ENCODE measurements at regions not wholly inside any gene's neighbourhood (a gene's known extent, or its start where the extent isn't known, plus 50 kb on each side); places are given as distances from the start of the nearest gene placed in this dataset.

DNA sequence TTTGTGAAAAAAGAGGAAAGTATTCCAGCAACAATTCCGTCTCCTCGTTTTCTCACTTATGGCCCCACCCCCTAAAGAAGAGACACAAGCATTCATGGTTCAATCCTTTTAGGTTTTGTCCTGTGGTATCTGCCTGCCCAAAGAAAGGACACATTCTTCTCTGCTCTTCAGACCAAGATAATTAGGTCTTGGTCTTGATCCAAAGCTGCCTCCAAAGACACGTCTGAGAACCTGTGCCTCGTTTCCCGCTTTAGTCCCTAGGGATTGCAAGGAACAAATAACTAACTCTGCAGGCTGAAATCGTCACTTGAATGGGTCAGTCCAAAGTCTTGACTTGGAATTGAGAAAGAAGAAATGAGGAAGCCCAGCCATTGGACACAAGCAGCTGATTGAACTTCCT lies 202.7 kb upstream of the FAR2 start:
- no peaks in the 10 kb centered on the region for H3K4me1 Mint-ChIP-seq
- no peaks in the 10 kb centered on the region for H3K36me3 Mint-ChIP-seq (ENCODE audit: low read depth)
- H3K27me3 Mint-ChIP-seq = no peaks in the 10 kb centered on the region
- no peak for DNase-seq
- intact Hi-C loops (cut with micrococcal nuclease) = no loop called here
- no peak overlapping the region for H3K27ac Mint-ChIP-seq
- no peak overlapping the region for H3K4me3 Mint-ChIP-seq
- no peaks in the 10 kb centered on the region for H3K9me3 Mint-ChIP-seq

DNA sequence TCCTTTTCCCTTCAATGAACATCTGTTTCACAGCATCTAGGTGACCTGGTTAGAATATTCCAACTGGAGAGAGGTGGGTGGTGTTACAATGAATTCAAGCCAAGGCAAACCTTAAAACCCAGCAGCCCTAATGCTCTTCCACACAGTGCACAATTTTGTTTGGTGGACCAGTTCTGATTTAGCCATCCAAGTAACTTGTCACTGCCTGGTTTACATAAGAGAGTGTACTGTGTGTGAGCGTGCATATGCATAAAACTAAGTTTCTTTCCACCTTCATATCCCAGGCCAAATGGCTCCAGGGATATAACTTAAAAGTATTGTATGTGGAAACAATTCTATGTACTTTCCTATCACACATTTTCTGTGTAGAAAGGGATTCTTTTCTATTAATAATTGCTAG lies 200.4 kb upstream of the FAR2 start:
- H3K27ac Mint-ChIP-seq = no peak overlapping the region
- intact Hi-C loops (cut with micrococcal nuclease) = no loop called here
- DNase-seq = no peak
- no peaks in the 10 kb centered on the region for H3K9me3 Mint-ChIP-seq
- no peak overlapping the region for H3K4me3 Mint-ChIP-seq
- H3K27me3 Mint-ChIP-seq = no peaks in the 10 kb centered on the region
- no peaks in the 10 kb centered on the region for H3K4me1 Mint-ChIP-seq
- no peaks in the 10 kb centered on the region for H3K36me3 Mint-ChIP-seq (ENCODE audit: low read depth)

GRCh38 chr12:28949184-28949583 lies 199.9 kb upstream of the FAR2 start:
- H3K36me3 Mint-ChIP-seq (ENCODE audit: low read depth) = no peaks in the 10 kb centered on the region
- intact Hi-C loops (cut with micrococcal nuclease) = no loop called here

GRCh38 chr12:28950049-28950448 lies 199.0 kb upstream of the FAR2 start:
- Mint-ChIP-seq H3K4me1 (no peaks in the 10 kb centered on the region), H3K4me3 (no peak overlapping the region), H3K9me3 (no peaks in the 10 kb centered on the region), H3K27me3 (no peaks in the 10 kb centered on the region), H3K36me3 (ENCODE audit: low read depth) (no peaks in the 10 kb centered on the region), H3K27ac (no peak overlapping the region)
- no peak for DNase-seq
- intact Hi-C loops (cut with micrococcal nuclease) = no loop called here

More at GRCh38 chr12:28949184-28949583, 199.9 kb upstream of the FAR2 start:
- no peak for DNase-seq
- no peak overlapping the region for H3K27ac Mint-ChIP-seq
- no peaks in the 10 kb centered on the region for H3K9me3 Mint-ChIP-seq
- no peak overlapping the region for H3K4me3 Mint-ChIP-seq
- H3K4me1 Mint-ChIP-seq = no peaks in the 10 kb centered on the region
- no peaks in the 10 kb centered on the region for H3K27me3 Mint-ChIP-seq

- Mint-ChIP-seq H3K9me3 (no peaks in the 10 kb centered on the region), H3K27me3 (no peaks in the 10 kb centered on the region), H3K36me3 (ENCODE audit: low read depth) (no peaks in the 10 kb centered on the region), H3K27ac (no peak overlapping the region), H3K4me3 (no peak overlapping the region), H3K4me1 (no peaks in the 10 kb centered on the region)
- intact Hi-C loops (cut with micrococcal nuclease) = no loop called here
- no peak for DNase-seq
These were observed 197.1 kb upstream of the FAR2 start for GRCh38 chr12:28951935-28952334.

- Mint-ChIP-seq H3K4me1 (no peaks in the 10 kb centered on the region), H3K27ac (no peak overlapping the region), H3K4me3 (no peak overlapping the region), H3K9me3 (no peaks in the 10 kb centered on the region), H3K36me3 (ENCODE audit: low read depth) (no peaks in the 10 kb centered on the region), H3K27me3 (no peaks in the 10 kb centered on the region)
- intact Hi-C loops (cut with micrococcal nuclease) = no loop called here
- DNase-seq = no peak
These were observed 194.7 kb upstream of the FAR2 start for GRCh38 chr12:28954333-28954732.

- Mint-ChIP-seq H3K27ac (no peak overlapping the region), H3K4me3 (no peak overlapping the region), H3K27me3 (no peaks in the 10 kb centered on the region), H3K4me1 (no peaks in the 10 kb centered on the region), H3K36me3 (ENCODE audit: low read depth) (no peaks in the 10 kb centered on the region), H3K9me3 (no peaks in the 10 kb centered on the region)
- DNase-seq = no peak
- intact Hi-C loops (cut with micrococcal nuclease) = no loop called here
These were observed 193.6 kb upstream of the FAR2 start for GRCh38 chr12:28955491-28955890.

DNA sequence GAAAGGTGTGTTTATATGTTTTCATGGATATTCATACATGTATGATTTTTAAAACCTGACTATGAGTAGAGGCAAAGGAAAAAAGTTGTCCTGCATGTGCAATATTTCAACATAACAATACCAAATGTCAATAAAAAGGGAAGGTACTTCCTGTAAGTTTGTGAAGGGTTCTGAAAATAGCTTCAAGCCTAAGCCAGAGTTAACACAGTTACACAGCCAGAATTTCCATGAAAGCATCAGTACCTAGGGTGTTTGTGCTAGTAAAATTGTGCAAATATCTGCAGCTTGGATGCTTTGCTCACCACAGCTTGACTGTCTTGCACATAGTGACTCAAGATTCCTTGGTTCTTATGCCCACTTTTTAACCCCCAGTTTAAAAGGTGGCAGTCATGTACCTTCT lies 193.1 kb upstream of the FAR2 start:
- no peak for DNase-seq
- intact Hi-C loops (cut with micrococcal nuclease) = no loop called here
- H3K27ac Mint-ChIP-seq = no peak overlapping the region
- no peaks in the 10 kb centered on the region for H3K36me3 Mint-ChIP-seq (ENCODE audit: low read depth)
- no peaks in the 10 kb centered on the region for H3K9me3 Mint-ChIP-seq
- H3K4me3 Mint-ChIP-seq = no peak overlapping the region
- H3K27me3 Mint-ChIP-seq = no peaks in the 10 kb centered on the region
- no peaks in the 10 kb centered on the region for H3K4me1 Mint-ChIP-seq

- Mint-ChIP-seq H3K27ac (no peak overlapping the region), H3K9me3 (no peaks in the 10 kb centered on the region), H3K4me3 (no peak overlapping the region), H3K36me3 (ENCODE audit: low read depth) (no peaks in the 10 kb centered on the region), H3K4me1 (no peaks in the 10 kb centered on the region), H3K27me3 (peaks cover 5% of the 10 kb centered on the region)
- intact Hi-C loops (cut with micrococcal nuclease) = no loop called here
- DNase-seq = no peak
These were observed 190.4 kb upstream of the FAR2 start for GRCh38 chr12:28958553-28959195.

DNA sequence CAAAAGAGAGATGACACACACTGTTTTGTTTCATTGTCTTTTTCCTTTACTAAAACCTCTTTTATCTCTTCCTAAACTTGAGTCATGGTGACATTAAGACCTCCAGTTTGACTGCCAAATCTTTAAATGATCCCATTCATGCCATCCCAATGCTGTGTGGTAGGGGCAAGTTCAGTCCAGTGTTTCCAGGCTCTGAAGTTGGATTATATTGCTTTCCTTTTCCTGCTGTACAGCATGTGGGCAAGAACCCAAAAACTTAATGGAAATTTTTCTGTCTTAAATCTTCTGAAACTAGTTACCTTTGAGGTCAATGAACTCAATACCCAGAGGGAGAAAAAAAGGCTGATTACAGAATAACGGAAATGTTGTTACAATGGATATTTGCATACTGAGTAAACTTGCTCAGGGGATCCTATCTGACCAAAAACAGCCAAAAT lies 187.1 kb upstream of the FAR2 start:
- no peak overlapping the region for H3K4me3 Mint-ChIP-seq
- H3K9me3 Mint-ChIP-seq = no peaks in the 10 kb centered on the region
- no peaks in the 10 kb centered on the region for H3K4me1 Mint-ChIP-seq
- H3K27me3 Mint-ChIP-seq = peaks cover 5% of the 10 kb centered on the region
- intact Hi-C loops (cut with micrococcal nuclease) = no loop called here
- H3K27ac Mint-ChIP-seq = no peak overlapping the region
- no peak for DNase-seq
- no peaks in the 10 kb centered on the region for H3K36me3 Mint-ChIP-seq (ENCODE audit: low read depth)

- intact Hi-C loops (cut with micrococcal nuclease) = no loop called here
- Mint-ChIP-seq H3K9me3 (no peaks in the 10 kb centered on the region), H3K4me3 (no peak overlapping the region), H3K27ac (no peak overlapping the region), H3K36me3 (ENCODE audit: low read depth) (no peaks in the 10 kb centered on the region), H3K4me1 (no peaks in the 10 kb centered on the region), H3K27me3 (peaks cover 5% of the 10 kb centered on the region)
- DNase-seq = no peak
These were observed 185.5 kb upstream of the FAR2 start for GRCh38 chr12:28963554-28963953.

DNA sequence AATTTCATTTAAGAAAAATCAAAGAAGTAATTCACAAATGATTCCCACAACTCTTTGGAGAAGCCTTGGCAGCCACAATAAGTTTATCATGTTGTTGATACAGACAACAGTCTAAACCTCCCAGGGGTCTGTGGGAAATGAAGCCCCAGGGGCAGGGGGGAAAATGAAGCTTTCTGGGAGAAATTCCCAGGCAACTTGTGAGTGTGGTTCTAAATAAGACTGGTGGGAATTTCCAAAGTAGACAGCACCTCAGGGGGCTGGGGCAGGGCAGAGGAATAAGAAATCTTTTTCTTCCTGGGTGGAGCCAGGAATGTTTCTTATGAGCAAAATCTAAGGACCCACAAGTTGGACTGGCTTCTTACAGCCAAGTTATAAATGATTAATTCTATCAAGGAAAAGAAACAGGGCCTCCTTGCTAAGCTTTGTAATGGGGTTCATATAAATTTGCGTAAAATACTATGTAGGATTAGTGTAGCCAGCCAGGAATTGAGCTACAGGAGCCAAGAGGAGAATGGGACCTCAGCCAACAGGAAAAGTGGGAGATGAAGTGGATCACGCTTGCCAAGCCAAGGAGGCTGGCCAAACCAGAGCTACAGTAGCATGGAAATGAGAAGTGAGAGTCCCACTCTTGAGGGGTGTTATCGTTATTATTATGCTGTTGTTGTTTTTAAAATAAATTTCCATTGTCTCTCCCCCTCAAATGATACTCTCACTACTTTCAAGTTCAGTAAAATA lies 182.9 kb upstream of the FAR2 start:
- H3K36me3 Mint-ChIP-seq (ENCODE audit: low read depth) = no peaks in the 10 kb centered on the region
- H3K27me3 Mint-ChIP-seq = peaks cover 5% of the 10 kb centered on the region
- H3K9me3 Mint-ChIP-seq = no peaks in the 10 kb centered on the region
- intact Hi-C loops (cut with micrococcal nuclease) = no loop called here
- no peak for DNase-seq
- H3K4me3 Mint-ChIP-seq = no peak overlapping the region
- H3K4me1 Mint-ChIP-seq = no peaks in the 10 kb centered on the region
- no peak overlapping the region for H3K27ac Mint-ChIP-seq

GRCh38 chr12:28967426-28967825 lies 181.7 kb upstream of the FAR2 start:
- Mint-ChIP-seq H3K9me3 (no peaks in the 10 kb centered on the region), H3K4me1 (no peaks in the 10 kb centered on the region), H3K27me3 (peaks cover 5% of the 10 kb centered on the region), H3K36me3 (ENCODE audit: low read depth) (no peaks in the 10 kb centered on the region), H3K4me3 (no peak overlapping the region), H3K27ac (no peak overlapping the region)
- intact Hi-C loops (cut with micrococcal nuclease) = no loop called here
- no peak for DNase-seq

- H3K4me1 Mint-ChIP-seq = no peaks in the 10 kb centered on the region
- H3K36me3 Mint-ChIP-seq (ENCODE audit: low read depth) = no peaks in the 10 kb centered on the region
- H3K9me3 Mint-ChIP-seq = no peaks in the 10 kb centered on the region
- H3K27me3 Mint-ChIP-seq = no peaks in the 10 kb centered on the region
- intact Hi-C loops (cut with micrococcal nuclease) = no loop called here
- H3K27ac Mint-ChIP-seq = no peak overlapping the region
- DNase-seq = no peak
- no peak overlapping the region for H3K4me3 Mint-ChIP-seq
These were observed 175.6 kb upstream of the FAR2 start for GRCh38 chr12:28973491-28973890.

GRCh38 chr12:28974166-28974565 lies 174.9 kb upstream of the FAR2 start:
- intact Hi-C loops (cut with micrococcal nuclease) = no loop called here
- no peak overlapping the region for H3K4me3 Mint-ChIP-seq
- no peaks in the 10 kb centered on the region for H3K27me3 Mint-ChIP-seq
- H3K27ac Mint-ChIP-seq = no peak overlapping the region
- no peaks in the 10 kb centered on the region for H3K9me3 Mint-ChIP-seq
- no peak for DNase-seq
- H3K36me3 Mint-ChIP-seq (ENCODE audit: low read depth) = no peaks in the 10 kb centered on the region
- no peaks in the 10 kb centered on the region for H3K4me1 Mint-ChIP-seq
